BJ (cell line): ENCODE measurements at regions not wholly inside any gene's neighbourhood (a gene's known extent, or its start where the extent isn't known, plus 50 kb on each side); places are given as distances from the start of the nearest gene placed in this dataset.

Source experiments
- CTCF ChIA-PET: fragments of 350-600 bp; formaldehyde crosslinking; extraction: SDS; loops from one replicate; lab custom pipeline; 2021; ENCODE audit warnings: antibody characterized with exemption, inconsistent platforms; lab: Yijun Ruan, JAX
- POLR2A ChIA-PET: fragments of 300-600 bp; sonication (Branson Sonifier 250); formaldehyde crosslinking; extraction: SDS; loops from one replicate; lab custom pipeline; 2021; ENCODE audit warnings: antibody characterized with exemption; lab: Charles Lee
- DNase-seq: peaks from one replicate; pipeline ENCODE4 v3.0.0-alpha.2; 2011; ENCODE audit warnings: low read depth
- H3K27me3 ChIP-seq: 2 replicates; pipeline ENCODE4 v1.6.0; 2011; ENCODE audit warnings: low read length; ENCODE audit not compliant: control insufficient read depth, insufficient read depth
- H3K36me3 ChIP-seq: 2 replicates; pipeline ENCODE4 v1.5.1; 2011; ENCODE audit warnings: low read length; ENCODE audit not compliant: control insufficient read depth, insufficient read depth
- H3K4me3 ChIP-seq: 2 replicates; pipeline ENCODE4 v1.5.1; 2011; ENCODE audit warnings: low read depth, mild to moderate bottlenecking, control low read depth, low read length
- CTCF ChIP-seq: IDR thresholded peaks from 2 replicates; pipeline ENCODE4 v1.5.1; 2011; ENCODE audit warnings: low read depth, mild to moderate bottlenecking, control low read depth, inconsistent platforms, low read length, moderate library complexity; ENCODE audit not compliant: insufficient read depth

GRCh38 chr1:229164836-229165735, 105.8 kb upstream of the RAB4A start:
- Histone ChIP-seq H3K27me3 (no peaks in the 10 kb centered on the region), H3K4me3 (no peak overlapping the region), H3K36me3 (no peaks in the 10 kb centered on the region)
- no peak for TF ChIP-seq CTCF
- no peak for DNase-seq
- POLR2A ChIA-PET, result no interaction called here
- CTCF ChIA-PET, result interaction anchor here (0.7 kb wide), 1 partner anchor 10 kb away, joined by 3 read pairs; no protein-coding TSS in a partner anchor

- TF ChIP-seq CTCF, result no peak
- CTCF ChIA-PET, result no interaction called here
- no peaks in the 10 kb centered on the region for H3K36me3 ChIP-seq
- POLR2A ChIA-PET, result no interaction called here
- H3K4me3 ChIP-seq, result no peak overlapping the region
- DNase-seq, result no peak
- no peaks in the 10 kb centered on the region for H3K27me3 ChIP-seq
These were observed 103.6 kb upstream of the RAB4A start for GRCh38 chr1:229167318-229167717.

GRCh38 chr1:229169399-229169798, 101.5 kb upstream of the RAB4A start:
- TF ChIP-seq CTCF, result no peak
- no peak for DNase-seq
- Histone ChIP-seq H3K36me3 (no peaks in the 10 kb centered on the region), H3K27me3 (no peaks in the 10 kb centered on the region), H3K4me3 (no peak overlapping the region)
- ChIA-PET POLR2A (no interaction called here), CTCF (no interaction called here)

GRCh38 chr1:229170274-229170673, 100.6 kb upstream of the RAB4A start:
- no peak overlapping the region for H3K4me3 ChIP-seq
- H3K27me3 ChIP-seq, result no peaks in the 10 kb centered on the region
- ChIA-PET POLR2A (no interaction called here), CTCF (interaction anchor here (1.3 kb wide), 1 partner anchor 15 kb away, joined by 3 read pairs; no protein-coding TSS in a partner anchor)
- no peak for DNase-seq
- H3K36me3 ChIP-seq, result no peaks in the 10 kb centered on the region
- no peak for TF ChIP-seq CTCF

GRCh38 chr1:229170778-229171505, 100.0 kb upstream of the RAB4A start:
- ChIA-PET CTCF (interaction anchor here (1.3 kb wide), 1 partner anchor 15 kb away, joined by 3 read pairs; no protein-coding TSS in a partner anchor), POLR2A (no interaction called here)
- no peak overlapping the region for H3K4me3 ChIP-seq
- DNase-seq, result no peak
- TF ChIP-seq CTCF, result no peak
- no peaks in the 10 kb centered on the region for H3K36me3 ChIP-seq
- H3K27me3 ChIP-seq, result no peaks in the 10 kb centered on the region
